Neutrophil (primary cell): ENCODE measurements at regions not wholly inside any gene's neighbourhood (a gene's known extent, or its start where the extent isn't known, plus 50 kb on each side); places are given as distances from the start of the nearest gene placed in this dataset.

Source experiments
- H3K27ac ChIP-seq: fragments of 200-600 bp; sonication (generic); 2 replicates; pipeline ENCODE4 v1.5.1; 2016; ENCODE audit warnings: mild to moderate bottlenecking, moderate library complexity
- H3K27me3 ChIP-seq: fragments of 200-600 bp; sonication (generic); 2 replicates; pipeline ENCODE4 v1.6.0; 2016; ENCODE audit warnings: mild to moderate bottlenecking
- H3K36me3 ChIP-seq: fragments of 200-600 bp; sonication (generic); 2 replicates; pipeline ENCODE4 v1.5.1; 2017
- H3K4me1 ChIP-seq, 2 experiments: fragments of 200-600 bp in 1 of 2; sonication (generic) in 1 of 2; 1 replicate in 1 of 2; 2 replicates in 1 of 2; pipeline versions ENCODE4 v1.5.1 to v1.6.1; 2013 to 2016; ENCODE audit warnings: low read depth in 1 of 2, low read length in 1 of 2, mild to moderate bottlenecking in 1 of 2, moderate library complexity in 1 of 2; ENCODE audit not compliant: control insufficient read depth in 1 of 2, insufficient read depth in 1 of 2
- H3K4me3 ChIP-seq, 2 experiments: fragments of 200-600 bp in 1 of 2; sonication (generic) in 1 of 2; 1 replicate in 1 of 2; 2 replicates in 1 of 2; pipeline ENCODE4 v1.5.1; 2013 to 2016; ENCODE audit warnings: low read depth in 1 of 2, low read length in 1 of 2, mild to moderate bottlenecking in 1 of 2, moderate library complexity in 1 of 2
- H3K9me3 ChIP-seq: fragments of 200-600 bp; sonication (generic); 2 replicates; pipeline ENCODE4 v1.5.1; 2016
- TF ChIP-seq, protein P1 (sequence below): fragments of 200-600 bp; sonication (generic); IDR thresholded peaks from 2 replicates; pipeline ENCODE4 v1.5.1; 2016; ENCODE audit warnings: antibody characterized with exemption

DNA sequence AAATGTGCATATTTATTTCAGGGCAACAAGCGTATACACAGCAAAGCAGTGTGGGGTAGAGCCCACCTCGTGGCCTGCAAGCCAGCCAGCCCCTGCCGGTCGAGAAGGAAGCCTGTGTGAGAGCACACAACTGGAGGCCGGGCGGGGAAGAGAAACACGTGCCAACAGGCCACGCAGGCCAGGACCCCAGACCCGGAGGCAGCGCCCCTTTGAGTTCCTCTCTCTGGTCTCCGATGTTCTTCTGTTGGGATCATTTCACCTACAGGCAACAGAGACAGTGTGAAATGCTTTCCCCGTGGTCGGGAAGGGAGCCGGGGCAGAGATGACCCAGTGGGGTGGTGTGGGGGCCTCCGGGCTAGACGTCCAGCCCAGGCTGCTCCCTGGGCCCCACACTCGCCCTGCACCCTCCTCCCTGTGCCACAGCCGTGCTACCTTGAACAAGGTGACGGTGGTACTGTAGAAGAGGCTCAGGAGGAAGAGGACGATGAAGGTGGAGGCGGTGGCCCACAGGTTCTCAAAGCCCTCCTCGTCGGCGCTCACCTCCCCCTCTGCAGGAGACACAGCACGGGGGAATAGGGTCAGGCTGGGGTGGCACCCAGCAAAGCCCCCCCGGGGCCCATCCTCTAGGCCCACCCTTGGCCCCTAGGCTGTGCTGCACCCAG, 325.5 kb downstream of the TMEM121 start:
- Histone ChIP-seq H3K36me3 (no peaks in the 10 kb centered on the region), H3K27ac (no peak overlapping the region), H3K27me3 (no peaks in the 10 kb centered on the region), H3K9me3 (no peaks in the 10 kb centered on the region), H3K4me1 (no peaks in the 10 kb centered on the region), H3K4me3 (no peak overlapping the region)
- TF ChIP-seq, protein P1, sequence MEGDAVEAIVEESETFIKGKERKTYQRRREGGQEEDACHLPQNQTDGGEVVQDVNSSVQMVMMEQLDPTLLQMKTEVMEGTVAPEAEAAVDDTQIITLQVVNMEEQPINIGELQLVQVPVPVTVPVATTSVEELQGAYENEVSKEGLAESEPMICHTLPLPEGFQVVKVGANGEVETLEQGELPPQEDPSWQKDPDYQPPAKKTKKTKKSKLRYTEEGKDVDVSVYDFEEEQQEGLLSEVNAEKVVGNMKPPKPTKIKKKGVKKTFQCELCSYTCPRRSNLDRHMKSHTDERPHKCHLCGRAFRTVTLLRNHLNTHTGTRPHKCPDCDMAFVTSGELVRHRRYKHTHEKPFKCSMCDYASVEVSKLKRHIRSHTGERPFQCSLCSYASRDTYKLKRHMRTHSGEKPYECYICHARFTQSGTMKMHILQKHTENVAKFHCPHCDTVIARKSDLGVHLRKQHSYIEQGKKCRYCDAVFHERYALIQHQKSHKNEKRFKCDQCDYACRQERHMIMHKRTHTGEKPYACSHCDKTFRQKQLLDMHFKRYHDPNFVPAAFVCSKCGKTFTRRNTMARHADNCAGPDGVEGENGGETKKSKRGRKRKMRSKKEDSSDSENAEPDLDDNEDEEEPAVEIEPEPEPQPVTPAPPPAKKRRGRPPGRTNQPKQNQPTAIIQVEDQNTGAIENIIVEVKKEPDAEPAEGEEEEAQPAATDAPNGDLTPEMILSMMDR: no peak

DNA sequence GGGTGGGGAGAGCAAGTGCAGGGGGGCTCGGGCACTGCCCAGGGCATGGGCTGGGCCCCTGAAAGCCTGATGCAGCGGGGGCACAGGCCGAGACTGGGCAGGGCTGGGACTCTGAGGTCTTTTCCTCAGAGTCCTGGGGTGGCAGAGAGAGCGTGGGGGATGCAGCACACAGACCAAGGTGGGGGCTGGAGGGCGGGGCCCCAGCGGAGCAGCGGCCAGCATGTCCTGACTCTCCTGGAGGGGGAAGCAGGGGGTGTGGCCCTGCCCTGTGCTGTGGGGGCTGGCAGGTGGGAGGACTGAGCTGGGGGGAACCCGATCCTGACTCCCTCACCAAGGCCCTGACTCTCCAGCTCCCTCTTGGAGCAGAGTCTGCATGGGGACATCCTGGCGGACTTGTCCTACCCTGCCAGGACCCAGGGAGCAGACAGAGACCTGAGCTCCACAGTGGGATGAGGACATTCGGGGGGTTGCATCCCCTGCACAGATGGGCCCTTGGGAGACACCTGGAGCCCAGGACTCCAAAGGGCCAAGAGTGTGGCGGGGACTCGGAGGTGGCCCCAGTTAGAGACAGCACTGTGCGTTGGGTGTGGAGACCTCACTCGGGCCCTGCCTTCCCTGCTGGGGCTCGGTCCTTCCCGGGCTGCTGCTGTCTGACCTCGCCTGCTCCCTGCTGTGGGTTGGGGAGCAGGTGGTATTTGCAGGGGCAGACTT, 326.1 kb downstream of the TMEM121 start:
- H3K36me3 ChIP-seq: no peaks in the 10 kb centered on the region
- H3K27me3 ChIP-seq: peaks cover 3% of the 10 kb centered on the region
- TF ChIP-seq, protein P1: no peak
- no peaks in the 10 kb centered on the region for H3K9me3 ChIP-seq
- H3K4me1 ChIP-seq: no peaks in the 10 kb centered on the region
- no peak overlapping the region for H3K27ac ChIP-seq
- H3K4me3 ChIP-seq: no peak overlapping the region

DNA sequence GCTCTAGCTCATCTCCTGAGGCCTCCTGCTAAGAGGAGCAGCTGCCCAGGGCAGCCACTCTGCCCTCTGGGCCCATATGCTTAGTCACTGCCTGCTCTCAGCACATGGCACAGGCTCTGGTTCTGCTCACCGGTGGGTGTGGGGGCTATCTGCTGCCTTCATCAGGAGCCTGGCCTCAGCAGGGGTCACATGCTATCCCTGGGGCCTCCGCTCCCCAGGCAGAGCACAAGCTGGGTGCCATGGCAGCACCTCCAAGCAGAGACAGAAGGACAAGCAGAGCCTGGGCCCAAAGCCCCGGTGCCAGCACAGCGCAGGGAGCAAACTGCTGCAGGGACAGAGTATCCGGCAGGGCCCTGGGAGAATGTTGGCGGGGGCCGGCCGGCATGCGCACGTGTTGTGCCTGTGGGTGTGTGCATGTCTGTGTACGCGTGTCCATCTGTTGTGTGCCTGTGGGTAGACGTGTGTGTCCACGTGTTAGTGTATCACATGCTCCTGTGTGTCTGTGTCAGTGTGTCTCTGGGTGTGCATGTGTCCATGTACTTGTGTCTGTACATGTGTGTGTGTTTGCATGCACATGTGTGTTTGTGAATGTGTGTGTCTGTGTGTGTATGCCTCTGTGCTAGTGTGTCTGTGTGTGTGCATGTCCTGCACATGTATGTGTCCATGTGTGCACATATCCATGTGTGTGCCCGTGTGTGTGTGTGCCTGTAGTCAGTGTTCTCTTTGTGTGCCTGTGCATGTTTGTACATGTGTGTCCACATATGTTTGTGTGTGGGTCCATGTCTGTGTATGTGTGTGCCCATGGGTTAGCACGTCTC, 326.9 kb downstream of the TMEM121 start:
- H3K4me3 ChIP-seq: no peak overlapping the region
- TF ChIP-seq, protein P1: no peak
- peaks cover 11% of the 10 kb centered on the region for H3K27me3 ChIP-seq
- no peaks in the 10 kb centered on the region for H3K9me3 ChIP-seq
- H3K36me3 ChIP-seq: no peaks in the 10 kb centered on the region
- no peak overlapping the region for H3K27ac ChIP-seq
- no peaks in the 10 kb centered on the region for H3K4me1 ChIP-seq

DNA sequence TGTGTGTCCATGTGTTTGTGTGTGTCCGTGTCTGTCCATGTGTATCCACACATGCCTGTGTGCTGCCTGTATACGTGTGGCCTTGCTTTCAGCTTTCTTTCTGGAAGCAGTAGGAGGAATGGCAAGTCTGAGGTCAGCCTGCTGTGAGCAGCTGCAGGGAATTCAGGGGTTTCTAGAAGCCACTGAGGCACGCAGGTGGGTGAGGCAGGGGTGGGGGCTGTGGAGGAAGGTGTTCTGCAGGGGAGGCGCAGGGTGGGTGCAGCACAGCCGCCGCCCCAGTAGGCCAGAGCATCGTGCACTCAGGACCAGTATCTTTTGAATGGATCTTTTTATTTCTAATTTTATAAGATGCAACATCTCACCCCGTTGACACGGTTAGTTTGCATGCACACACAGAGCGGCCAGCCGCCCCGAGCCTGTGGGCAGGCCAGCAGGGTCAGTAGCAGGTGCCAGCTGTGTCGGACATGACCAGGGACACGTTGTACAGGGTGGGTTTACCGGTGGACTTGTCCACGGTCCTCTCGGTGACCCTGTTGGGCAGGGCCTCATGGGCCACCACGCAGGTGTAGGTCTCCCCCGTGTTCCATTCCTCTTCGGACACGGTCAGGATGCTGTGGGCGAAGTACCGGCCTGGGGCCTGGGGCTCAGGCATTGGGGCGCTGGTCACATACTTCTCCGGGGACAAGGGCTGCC, 327.7 kb downstream of the TMEM121 start:
- H3K9me3 ChIP-seq: no peaks in the 10 kb centered on the region
- H3K4me1 ChIP-seq: no peaks in the 10 kb centered on the region
- no peaks in the 10 kb centered on the region for H3K36me3 ChIP-seq
- H3K27ac ChIP-seq: no peak overlapping the region
- H3K27me3 ChIP-seq: peaks cover 19% of the 10 kb centered on the region
- TF ChIP-seq, protein P1: no peak
- H3K4me3 ChIP-seq: no peak overlapping the region

DNA sequence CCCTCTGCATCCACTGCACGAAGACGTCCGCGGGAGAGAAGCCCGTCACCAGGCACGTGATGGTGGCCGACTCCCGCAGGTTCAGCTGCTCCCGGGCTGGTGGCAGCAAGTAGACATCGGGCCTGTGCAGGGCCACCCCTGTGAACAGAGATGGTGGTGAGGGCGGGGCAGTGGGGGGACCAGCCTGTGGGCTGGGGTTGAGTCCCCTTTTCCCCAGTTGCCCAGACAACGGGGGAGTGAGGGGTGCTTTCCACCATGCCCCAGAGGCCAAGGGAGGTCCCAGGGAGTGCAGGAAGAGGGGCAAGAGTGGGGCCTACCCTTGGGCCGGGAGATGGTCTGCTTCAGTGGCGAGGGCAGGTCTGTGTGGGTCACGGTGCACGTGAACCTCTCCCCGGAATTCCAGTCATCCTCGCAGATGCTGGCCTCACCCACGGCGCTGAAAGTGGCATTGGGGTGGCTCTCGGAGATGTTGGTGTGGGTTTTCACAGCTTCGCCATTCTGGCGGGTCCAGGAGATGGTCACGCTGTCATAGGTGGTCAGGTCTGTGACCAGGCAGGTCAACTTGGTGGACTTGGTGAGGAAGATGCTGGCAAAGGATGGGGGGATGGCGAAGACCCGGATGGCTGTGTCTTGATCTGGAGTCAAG, 328.3 kb downstream of the TMEM121 start:
- H3K27ac ChIP-seq: no peak overlapping the region
- H3K27me3 ChIP-seq: peaks cover 25% of the 10 kb centered on the region
- no peaks in the 10 kb centered on the region for H3K36me3 ChIP-seq
- H3K9me3 ChIP-seq: no peaks in the 10 kb centered on the region
- no peak overlapping the region for H3K4me3 ChIP-seq
- TF ChIP-seq, protein P1: no peak
- H3K4me1 ChIP-seq: no peaks in the 10 kb centered on the region
